ENCODE measurements at regions not wholly inside any gene's neighbourhood (a gene's known extent, or its start where the extent isn't known, plus 50 kb on each side); places are given as distances from the start of the nearest gene placed in this dataset.

- no peak overlapping the region for H3K4me3 ChIP-seq (ENCODE audit: low read length in 2 of 2)
- no peaks in the 10 kb centered on the region for H3K36me3 ChIP-seq (ENCODE audit: control insufficient read depth in 2 of 2, insufficient read depth in 2 of 2, low read length in 1 of 2)
- H3K27me3 ChIP-seq (ENCODE audit: control insufficient read depth in 2 of 2, insufficient read depth in 1 of 2, low read length in 1 of 2): peaks cover 0 to 25% of the 10 kb centered on the region in 2 donors
- H3K4me1 ChIP-seq (ENCODE audit: control insufficient read depth in 2 of 2, insufficient read depth in 2 of 2, low read length in 2 of 2): no peaks in the 10 kb centered on the region
- H3K27ac ChIP-seq (ENCODE audit: low read depth in 1 of 2, low read length in 1 of 2): no peak overlapping the region
- no peak for DNase-seq (ENCODE audit: low read depth in 6 of 9, low spot score in 9 of 9)
- no peaks in the 10 kb centered on the region for H3K9me3 ChIP-seq (ENCODE audit: control insufficient read depth in 2 of 2, insufficient read depth in 1 of 2, low read length in 1 of 2)
- 79% methylated on average over 23 of the region's 23 CpGs for WGBS
Measured at GRCh38 chr4:8690216-8691150, 97.9 kb downstream of the CPZ start.

- no peak overlapping the region for H3K4me3 ChIP-seq (ENCODE audit: low read length in 2 of 2)
- WGBS: 89% methylated on average over 8 of the region's 8 CpGs
- H3K27ac ChIP-seq (ENCODE audit: low read depth in 1 of 2, low read length in 1 of 2): no peak overlapping the region
- no peaks in the 10 kb centered on the region for H3K9me3 ChIP-seq (ENCODE audit: control insufficient read depth in 2 of 2, insufficient read depth in 1 of 2, low read length in 1 of 2)
- DNase-seq (ENCODE audit: low read depth in 6 of 9, low spot score in 9 of 9): no peak
- H3K27me3 ChIP-seq (ENCODE audit: control insufficient read depth in 2 of 2, insufficient read depth in 1 of 2, low read length in 1 of 2): peaks cover 0 to 23% of the 10 kb centered on the region in 2 donors
- H3K4me1 ChIP-seq (ENCODE audit: control insufficient read depth in 2 of 2, insufficient read depth in 2 of 2, low read length in 2 of 2): no peaks in the 10 kb centered on the region
- no peaks in the 10 kb centered on the region for H3K36me3 ChIP-seq (ENCODE audit: control insufficient read depth in 2 of 2, insufficient read depth in 2 of 2, low read length in 1 of 2)
Measured at GRCh38 chr4:8689741-8690140, 97.2 kb downstream of the CPZ start.

GRCh38 chr4:8688908-8689445, 96.4 kb downstream of the CPZ start:
- Histone ChIP-seq H3K36me3 (ENCODE audit: control insufficient read depth in 2 of 2, insufficient read depth in 2 of 2, low read length in 1 of 2) (no peaks in the 10 kb centered on the region), H3K27ac (ENCODE audit: low read depth in 1 of 2, low read length in 1 of 2) (no peak overlapping the region), H3K9me3 (ENCODE audit: control insufficient read depth in 2 of 2, insufficient read depth in 1 of 2, low read length in 1 of 2) (no peaks in the 10 kb centered on the region), H3K4me3 (ENCODE audit: low read length in 2 of 2) (no peak overlapping the region), H3K27me3 (ENCODE audit: control insufficient read depth in 2 of 2, insufficient read depth in 1 of 2, low read length in 1 of 2) (peaks cover 0 to 20% of the 10 kb centered on the region in 2 donors), H3K4me1 (ENCODE audit: control insufficient read depth in 2 of 2, insufficient read depth in 2 of 2, low read length in 2 of 2) (no peaks in the 10 kb centered on the region)
- no peak for DNase-seq (ENCODE audit: low read depth in 6 of 9, low spot score in 9 of 9)
- WGBS: 78% methylated on average over 19 of the region's 19 CpGs

GRCh38 chr4:8688041-8688907, 95.7 kb downstream of the CPZ start:
- Histone ChIP-seq H3K27ac (ENCODE audit: low read depth in 1 of 2, low read length in 1 of 2) (no peak overlapping the region), H3K36me3 (ENCODE audit: control insufficient read depth in 2 of 2, insufficient read depth in 2 of 2, low read length in 1 of 2) (no peaks in the 10 kb centered on the region), H3K9me3 (ENCODE audit: control insufficient read depth in 2 of 2, insufficient read depth in 1 of 2, low read length in 1 of 2) (no peaks in the 10 kb centered on the region), H3K27me3 (ENCODE audit: control insufficient read depth in 2 of 2, insufficient read depth in 1 of 2, low read length in 1 of 2) (peaks cover 0 to 20% of the 10 kb centered on the region in 2 donors), H3K4me3 (ENCODE audit: low read length in 2 of 2) (no peak overlapping the region), H3K4me1 (ENCODE audit: control insufficient read depth in 2 of 2, insufficient read depth in 2 of 2, low read length in 2 of 2) (no peaks in the 10 kb centered on the region)
- DNase-seq (ENCODE audit: low read depth in 6 of 9, low spot score in 9 of 9): no peak
- 25% methylated on average over 41 of the region's 41 CpGs for WGBS

- Histone ChIP-seq H3K27ac (ENCODE audit: low read depth in 1 of 2, low read length in 1 of 2) (no peak overlapping the region), H3K9me3 (ENCODE audit: control insufficient read depth in 2 of 2, insufficient read depth in 1 of 2, low read length in 1 of 2) (no peaks in the 10 kb centered on the region), H3K36me3 (ENCODE audit: control insufficient read depth in 2 of 2, insufficient read depth in 2 of 2, low read length in 1 of 2) (no peaks in the 10 kb centered on the region), H3K27me3 (ENCODE audit: control insufficient read depth in 2 of 2, insufficient read depth in 1 of 2, low read length in 1 of 2) (peaks cover 0 to 20% of the 10 kb centered on the region in 2 donors), H3K4me3 (ENCODE audit: low read length in 2 of 2) (no peak overlapping the region), H3K4me1 (ENCODE audit: control insufficient read depth in 2 of 2, insufficient read depth in 2 of 2, low read length in 2 of 2) (no peaks in the 10 kb centered on the region)
- no peak for DNase-seq (ENCODE audit: low read depth in 6 of 9, low spot score in 9 of 9)
- WGBS: 94% methylated on average over 1 of the region's 1 CpG
Measured at GRCh38 chr4:8687083-8687482, 94.5 kb downstream of the CPZ start.

GRCh38 chr4:8685831-8686230, 93.3 kb downstream of the CPZ start:
- H3K4me3 ChIP-seq (ENCODE audit: low read length in 2 of 2): no peak overlapping the region
- no peaks in the 10 kb centered on the region for H3K36me3 ChIP-seq (ENCODE audit: control insufficient read depth in 2 of 2, insufficient read depth in 2 of 2, low read length in 1 of 2)
- no peaks in the 10 kb centered on the region for H3K9me3 ChIP-seq (ENCODE audit: control insufficient read depth in 2 of 2, insufficient read depth in 1 of 2, low read length in 1 of 2)
- H3K27me3 ChIP-seq (ENCODE audit: control insufficient read depth in 2 of 2, insufficient read depth in 1 of 2, low read length in 1 of 2): peaks cover 0 to 20% of the 10 kb centered on the region in 2 donors
- DNase-seq (ENCODE audit: low read depth in 6 of 9, low spot score in 9 of 9): no peak
- H3K27ac ChIP-seq (ENCODE audit: low read depth in 1 of 2, low read length in 1 of 2): no peak overlapping the region
- WGBS: 86% methylated on average over 6 of the region's 6 CpGs
- no peaks in the 10 kb centered on the region for H3K4me1 ChIP-seq (ENCODE audit: control insufficient read depth in 2 of 2, insufficient read depth in 2 of 2, low read length in 2 of 2)

GRCh38 chr4:8683462-8683861, 90.9 kb downstream of the CPZ start:
- H3K4me3 ChIP-seq (ENCODE audit: low read length in 2 of 2): no peak overlapping the region
- no peaks in the 10 kb centered on the region for H3K9me3 ChIP-seq (ENCODE audit: control insufficient read depth in 2 of 2, insufficient read depth in 1 of 2, low read length in 1 of 2)
- 95% methylated on average over 5 of the region's 5 CpGs for WGBS
- peaks cover 0 to 8% of the 10 kb centered on the region in 2 donors for H3K27me3 ChIP-seq (ENCODE audit: control insufficient read depth in 2 of 2, insufficient read depth in 1 of 2, low read length in 1 of 2)
- no peak for DNase-seq (ENCODE audit: low read depth in 6 of 9, low spot score in 9 of 9)
- H3K27ac ChIP-seq (ENCODE audit: low read depth in 1 of 2, low read length in 1 of 2): no peak overlapping the region
- no peaks in the 10 kb centered on the region for H3K36me3 ChIP-seq (ENCODE audit: control insufficient read depth in 2 of 2, insufficient read depth in 2 of 2, low read length in 1 of 2)
- H3K4me1 ChIP-seq (ENCODE audit: control insufficient read depth in 2 of 2, insufficient read depth in 2 of 2, low read length in 2 of 2): no peaks in the 10 kb centered on the region

GRCh38 chr4:8682725-8683124, 90.2 kb downstream of the CPZ start:
- Histone ChIP-seq H3K36me3 (ENCODE audit: control insufficient read depth in 2 of 2, insufficient read depth in 2 of 2, low read length in 1 of 2) (no peaks in the 10 kb centered on the region), H3K9me3 (ENCODE audit: control insufficient read depth in 2 of 2, insufficient read depth in 1 of 2, low read length in 1 of 2) (no peaks in the 10 kb centered on the region), H3K4me3 (ENCODE audit: low read length in 2 of 2) (no peak overlapping the region), H3K27me3 (ENCODE audit: control insufficient read depth in 2 of 2, insufficient read depth in 1 of 2, low read length in 1 of 2) (peaks cover 0 to 1% of the 10 kb centered on the region in 2 donors), H3K4me1 (ENCODE audit: control insufficient read depth in 2 of 2, insufficient read depth in 2 of 2, low read length in 2 of 2) (no peaks in the 10 kb centered on the region), H3K27ac (ENCODE audit: low read depth in 1 of 2, low read length in 1 of 2) (no peak overlapping the region)
- DNase-seq (ENCODE audit: low read depth in 6 of 9, low spot score in 9 of 9): no peak
- 62% methylated on average over 10 of the region's 10 CpGs for WGBS

- 89% methylated on average over 4 of the region's 4 CpGs for WGBS
Measured at GRCh38 chr4:8682296-8682695, 89.7 kb downstream of the CPZ start.

More at GRCh38 chr4:8682296-8682695, 89.7 kb downstream of the CPZ start:
- Histone ChIP-seq H3K4me3 (ENCODE audit: low read length in 2 of 2) (no peak overlapping the region), H3K27ac (ENCODE audit: low read depth in 1 of 2, low read length in 1 of 2) (no peak overlapping the region), H3K4me1 (ENCODE audit: control insufficient read depth in 2 of 2, insufficient read depth in 2 of 2, low read length in 2 of 2) (no peaks in the 10 kb centered on the region), H3K27me3 (ENCODE audit: control insufficient read depth in 2 of 2, insufficient read depth in 1 of 2, low read length in 1 of 2) (no peaks in the 10 kb centered on the region), H3K36me3 (ENCODE audit: control insufficient read depth in 2 of 2, insufficient read depth in 2 of 2, low read length in 1 of 2) (no peaks in the 10 kb centered on the region), H3K9me3 (ENCODE audit: control insufficient read depth in 2 of 2, insufficient read depth in 1 of 2, low read length in 1 of 2) (no peaks in the 10 kb centered on the region)
- DNase-seq (ENCODE audit: low read depth in 6 of 9, low spot score in 9 of 9): no peak

Data from thymus (tissue), 11 donors.